ENCODE measurements at regions not wholly inside any gene's neighbourhood (a gene's known extent, or its start where the extent isn't known, plus 50 kb on each side); places are given as distances from the start of the nearest gene placed in this dataset.
A peak's percentile ranks its signal among the peaks of the same experiment; 100 is the strongest.

DNA sequence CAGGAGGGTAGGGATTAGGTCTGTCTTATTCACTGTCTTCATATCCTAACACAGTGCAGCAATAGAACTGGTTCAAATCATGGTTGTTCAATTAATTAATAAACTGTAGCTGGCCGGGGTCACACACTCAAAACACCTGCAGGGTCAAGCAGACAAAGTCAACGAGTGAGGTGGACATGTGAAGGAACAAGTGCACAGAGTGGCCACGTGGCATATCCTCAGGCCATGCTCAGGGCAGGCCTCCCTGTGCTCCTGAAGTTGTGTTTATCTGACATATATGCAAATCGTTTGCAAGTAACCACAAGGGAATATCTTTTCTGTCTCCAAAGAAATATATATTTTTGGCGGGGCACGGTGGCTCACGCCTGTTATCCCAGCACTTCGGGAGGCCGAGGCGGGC is 98.5 kb upstream of the ZMIZ1 start:
- Mint-ChIP-seq H3K27ac (no peak overlapping the region), H3K9me3 (no peaks in the 10 kb centered on the region), H3K27me3 (no peaks in the 10 kb centered on the region), H3K4me3 (no peak overlapping the region), H3K36me3 (no peaks in the 10 kb centered on the region), H3K4me1 (peaks cover 10 to 15% (median 14%) of the 10 kb centered on the region in 3 donors)
- no peak for ATAC-seq (replicated peaks in 1 of 4)
- Histone ChIP-seq H3K4me3 (ENCODE audit: control insufficient read depth in 1 of 2, extremely low read depth in 1 of 2, low read length in 1 of 2) (no peak overlapping the region), H3K36me3 (ENCODE audit: control insufficient read depth in 2 of 2, extremely low read depth in 1 of 2, insufficient read depth in 1 of 2, low read length in 1 of 2) (no peaks in the 10 kb centered on the region), H3K4me1 (ENCODE audit: control insufficient read depth in 1 of 2, extremely low read depth in 1 of 2, insufficient read depth in 2 of 2, low read length in 2 of 2) (peaks cover 5 to 20% of the 10 kb centered on the region in 2 experiments), H3K27me3 (replicated peaks in 1 of 2; ENCODE audit: control insufficient read depth in 2 of 2, extremely low read depth in 1 of 2, insufficient read depth in 2 of 2, low read length in 1 of 2) (peaks cover 0 to 9% of the 10 kb centered on the region in 2 experiments), H3K27ac (ENCODE audit: low read length) (no peak overlapping the region), H3K9me3 (no peaks in the 10 kb centered on the region)
- 100% methylated on average over 7 of the region's 10 CpGs for WGBS (ENCODE audit: insufficient coverage)
- DNase-seq, result no peak
- ChIA-PET POLR2A (no interaction called here), CTCF (no interaction called here)

GRCh38 chr10:78971094-78971682 is 97.6 kb upstream of the ZMIZ1 start:
- H3K4me1 ChIP-seq (ENCODE audit: control insufficient read depth in 1 of 2, extremely low read depth in 1 of 2, insufficient read depth in 2 of 2, low read length in 2 of 2), result peaks cover 5 to 20% of the 10 kb centered on the region in 2 experiments
- WGBS (ENCODE audit: insufficient coverage), result no CpG with 5 or more reads among the region's 5 CpGs
- H3K4me3 ChIP-seq (ENCODE audit: control insufficient read depth in 1 of 2, extremely low read depth in 1 of 2, low read length in 1 of 2), result no peak overlapping the region
- no peak overlapping the region for H3K27ac Mint-ChIP-seq
- no peaks in the 10 kb centered on the region for H3K27me3 Mint-ChIP-seq
- H3K9me3 ChIP-seq, result no peaks in the 10 kb centered on the region
- ChIA-PET CTCF (no interaction called here), POLR2A (no interaction called here)
- DNase-seq, result no peak
- H3K36me3 Mint-ChIP-seq, result no peaks in the 10 kb centered on the region
- H3K36me3 ChIP-seq (ENCODE audit: control insufficient read depth in 2 of 2, extremely low read depth in 1 of 2, insufficient read depth in 1 of 2, low read length in 1 of 2), result no peaks in the 10 kb centered on the region
- no peak overlapping the region for H3K4me3 Mint-ChIP-seq
- H3K4me1 Mint-ChIP-seq, result peaks cover 13 to 20% (median 14%) of the 10 kb centered on the region in 3 donors
- no peak for ATAC-seq (replicated peaks in 1 of 4)
- H3K27ac ChIP-seq (ENCODE audit: low read length), result no peak overlapping the region
- H3K9me3 Mint-ChIP-seq, result no peaks in the 10 kb centered on the region
- H3K27me3 ChIP-seq (replicated peaks in 1 of 2; ENCODE audit: control insufficient read depth in 2 of 2, extremely low read depth in 1 of 2, insufficient read depth in 2 of 2, low read length in 1 of 2), result peaks cover 0 to 9% of the 10 kb centered on the region in 2 experiments

DNA sequence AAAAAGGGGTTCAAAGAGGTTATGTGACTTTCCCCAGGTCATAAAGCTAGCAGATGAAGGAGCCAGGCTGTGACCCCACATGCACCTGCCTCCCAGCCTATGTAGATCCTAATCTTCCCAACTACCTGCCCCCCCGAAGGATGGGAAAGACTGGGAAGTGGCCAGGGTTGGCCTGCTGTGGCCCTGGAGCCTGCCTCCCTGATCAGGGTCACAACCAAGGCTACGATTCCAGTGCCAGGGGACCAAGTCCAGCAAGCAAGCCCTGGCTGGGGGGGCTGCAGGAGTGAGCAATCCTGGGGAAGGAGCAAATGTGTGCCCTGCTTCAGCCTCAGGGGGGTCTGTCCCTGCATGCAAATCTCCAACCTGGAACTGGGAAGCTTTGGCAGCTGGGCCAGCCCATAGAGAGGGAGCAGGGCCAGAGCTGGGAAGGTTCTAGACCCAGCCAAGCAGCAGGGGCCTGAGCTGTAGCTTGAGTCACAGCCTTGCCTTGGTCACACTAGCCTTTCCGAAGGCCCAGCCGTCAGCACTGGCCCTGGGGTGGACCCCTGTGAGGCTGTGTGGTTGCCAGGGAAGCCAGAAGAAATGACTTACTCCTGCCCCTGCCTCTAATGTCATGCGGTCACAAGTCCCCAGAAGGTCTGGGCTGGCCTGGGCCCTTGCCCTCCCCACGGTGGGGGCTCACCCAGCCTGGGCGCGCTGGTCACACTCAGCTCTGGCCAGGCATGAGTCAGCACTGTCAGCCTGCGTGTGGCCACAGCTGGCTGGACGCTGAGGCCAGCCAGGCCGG is 96.4 kb upstream of the ZMIZ1 start:
- ChIA-PET CTCF (no interaction called here), POLR2A (no interaction called here)
- no peaks in the 10 kb centered on the region for H3K36me3 ChIP-seq (ENCODE audit: control insufficient read depth in 2 of 2, extremely low read depth in 1 of 2, insufficient read depth in 1 of 2, low read length in 1 of 2)
- H3K27me3 ChIP-seq (replicated peaks in 1 of 2; ENCODE audit: control insufficient read depth in 2 of 2, extremely low read depth in 1 of 2, insufficient read depth in 2 of 2, low read length in 1 of 2), result peaks cover 0 to 10% of the 10 kb centered on the region in 2 experiments
- no peak overlapping the region for H3K4me3 ChIP-seq (ENCODE audit: control insufficient read depth in 1 of 2, extremely low read depth in 1 of 2, low read length in 1 of 2)
- H3K9me3 ChIP-seq, result no peaks in the 10 kb centered on the region
- H3K27ac ChIP-seq (ENCODE audit: low read length), result no peak overlapping the region
- H3K4me1 ChIP-seq (ENCODE audit: control insufficient read depth in 1 of 2, extremely low read depth in 1 of 2, insufficient read depth in 2 of 2, low read length in 2 of 2), result peaks cover 5 to 20% of the 10 kb centered on the region in 2 experiments
- ATAC-seq (replicated peaks in 1 of 4) (no peak), DNase-seq (no peak)
- no peaks in the 10 kb centered on the region for H3K36me3 Mint-ChIP-seq
- H3K4me3 Mint-ChIP-seq, result peak overlapping the region in 2 of 3 donors; percentile 77 to 92
- peaks cover 13 to 20% (median 14%) of the 10 kb centered on the region in 3 donors for H3K4me1 Mint-ChIP-seq
- peak overlapping the region in 1 of 2 donors; percentile 89 for H3K27ac Mint-ChIP-seq
- WGBS (ENCODE audit: insufficient coverage), result 96% methylated on average over 9 of the region's 11 CpGs
- no peaks in the 10 kb centered on the region for H3K27me3 Mint-ChIP-seq
- H3K9me3 Mint-ChIP-seq, result no peaks in the 10 kb centered on the region

- Histone ChIP-seq H3K9me3 (no peaks in the 10 kb centered on the region), H3K36me3 (ENCODE audit: control insufficient read depth in 2 of 2, extremely low read depth in 1 of 2, insufficient read depth in 1 of 2, low read length in 1 of 2) (no peaks in the 10 kb centered on the region), H3K27me3 (replicated peaks in 1 of 2; ENCODE audit: control insufficient read depth in 2 of 2, extremely low read depth in 1 of 2, insufficient read depth in 2 of 2, low read length in 1 of 2) (peaks cover 0 to 13% of the 10 kb centered on the region in 2 experiments), H3K4me1 (ENCODE audit: control insufficient read depth in 1 of 2, extremely low read depth in 1 of 2, insufficient read depth in 2 of 2, low read length in 2 of 2) (peaks cover 5 to 20% of the 10 kb centered on the region in 2 experiments), H3K27ac (ENCODE audit: low read length) (peak overlapping the region; percentile 24), H3K4me3 (ENCODE audit: control insufficient read depth in 1 of 2, extremely low read depth in 1 of 2, low read length in 1 of 2) (peak overlapping the region in 1 of 2 donors; percentile 19)
- ChIA-PET CTCF (interaction anchor here (0.6 to 1.3 kb wide), 7 partner anchors 9 to 1207 kb away, joined by 3 to 6 read pairs (median 3); no protein-coding TSS in a partner anchor), POLR2A (interaction anchor here (0.5 to 0.7 kb wide), 2 partner anchors 120 to 427 kb away, joined by 3 read pairs; no protein-coding TSS in a partner anchor)
- no peaks in the 10 kb centered on the region for H3K36me3 Mint-ChIP-seq
- H3K4me3 Mint-ChIP-seq, result peak overlapping the region; percentile 71 to 92 (median 77)
- H3K27me3 Mint-ChIP-seq, result no peaks in the 10 kb centered on the region
- H3K9me3 Mint-ChIP-seq, result no peaks in the 10 kb centered on the region
- 33% methylated on average over 38 of the region's 49 CpGs for WGBS (ENCODE audit: insufficient coverage)
- DNase-seq (peak; percentile 14 to 80 (median 40)), ATAC-seq (replicated peaks in 1 of 4) (peak; percentile 77 to 84 (median 81))
- peaks cover 13 to 20% (median 14%) of the 10 kb centered on the region in 3 donors for H3K4me1 Mint-ChIP-seq
- peak overlapping the region; percentile 82 to 89 for H3K27ac Mint-ChIP-seq
Measured at GRCh38 chr10:78972947-78973900, 95.5 kb upstream of the ZMIZ1 start.

GRCh38 chr10:78973901-78974616 is 94.7 kb upstream of the ZMIZ1 start:
- Histone ChIP-seq H3K9me3 (no peaks in the 10 kb centered on the region), H3K36me3 (ENCODE audit: control insufficient read depth in 2 of 2, extremely low read depth in 1 of 2, insufficient read depth in 1 of 2, low read length in 1 of 2) (no peaks in the 10 kb centered on the region), H3K27me3 (replicated peaks in 1 of 2; ENCODE audit: control insufficient read depth in 2 of 2, extremely low read depth in 1 of 2, insufficient read depth in 2 of 2, low read length in 1 of 2) (peaks cover 0 to 13% of the 10 kb centered on the region in 2 experiments), H3K27ac (ENCODE audit: low read length) (no peak overlapping the region), H3K4me1 (ENCODE audit: control insufficient read depth in 1 of 2, extremely low read depth in 1 of 2, insufficient read depth in 2 of 2, low read length in 2 of 2) (peaks cover 5 to 20% of the 10 kb centered on the region in 2 experiments), H3K4me3 (ENCODE audit: control insufficient read depth in 1 of 2, extremely low read depth in 1 of 2, low read length in 1 of 2) (peak overlapping the region; percentile 41 to 50)
- Mint-ChIP-seq H3K9me3 (no peaks in the 10 kb centered on the region), H3K36me3 (no peaks in the 10 kb centered on the region), H3K4me1 (peaks cover 13 to 20% (median 14%) of the 10 kb centered on the region in 3 donors), H3K27me3 (no peaks in the 10 kb centered on the region), H3K4me3 (peak overlapping the region; percentile 85 to 92 (median 89)), H3K27ac (peak overlapping the region; percentile 91)
- ChIA-PET POLR2A (interaction anchor here (0.5 to 0.7 kb wide), 2 partner anchors 120 to 428 kb away, joined by 3 read pairs; no protein-coding TSS in a partner anchor), CTCF (interaction anchor here (0.6 to 1.3 kb wide), 7 partner anchors 10 to 1208 kb away, joined by 3 to 6 read pairs (median 3); no protein-coding TSS in a partner anchor)
- 0% methylated on average over 10 of the region's 42 CpGs for WGBS (ENCODE audit: insufficient coverage)
- DNase-seq, result peak in 27 of 35 experiments; percentile 3 to 52 (median 21)
- peak; percentile 48 to 56 (median 54) for ATAC-seq (replicated peaks in 1 of 4)

All from T-cell (primary cell).